ENCODE measurements at regions not wholly inside any gene's neighbourhood (a gene's known extent, or its start where the extent isn't known, plus 50 kb on each side); places are given as distances from the start of the nearest gene placed in this dataset.

- TF ChIP-seq, protein P1, sequence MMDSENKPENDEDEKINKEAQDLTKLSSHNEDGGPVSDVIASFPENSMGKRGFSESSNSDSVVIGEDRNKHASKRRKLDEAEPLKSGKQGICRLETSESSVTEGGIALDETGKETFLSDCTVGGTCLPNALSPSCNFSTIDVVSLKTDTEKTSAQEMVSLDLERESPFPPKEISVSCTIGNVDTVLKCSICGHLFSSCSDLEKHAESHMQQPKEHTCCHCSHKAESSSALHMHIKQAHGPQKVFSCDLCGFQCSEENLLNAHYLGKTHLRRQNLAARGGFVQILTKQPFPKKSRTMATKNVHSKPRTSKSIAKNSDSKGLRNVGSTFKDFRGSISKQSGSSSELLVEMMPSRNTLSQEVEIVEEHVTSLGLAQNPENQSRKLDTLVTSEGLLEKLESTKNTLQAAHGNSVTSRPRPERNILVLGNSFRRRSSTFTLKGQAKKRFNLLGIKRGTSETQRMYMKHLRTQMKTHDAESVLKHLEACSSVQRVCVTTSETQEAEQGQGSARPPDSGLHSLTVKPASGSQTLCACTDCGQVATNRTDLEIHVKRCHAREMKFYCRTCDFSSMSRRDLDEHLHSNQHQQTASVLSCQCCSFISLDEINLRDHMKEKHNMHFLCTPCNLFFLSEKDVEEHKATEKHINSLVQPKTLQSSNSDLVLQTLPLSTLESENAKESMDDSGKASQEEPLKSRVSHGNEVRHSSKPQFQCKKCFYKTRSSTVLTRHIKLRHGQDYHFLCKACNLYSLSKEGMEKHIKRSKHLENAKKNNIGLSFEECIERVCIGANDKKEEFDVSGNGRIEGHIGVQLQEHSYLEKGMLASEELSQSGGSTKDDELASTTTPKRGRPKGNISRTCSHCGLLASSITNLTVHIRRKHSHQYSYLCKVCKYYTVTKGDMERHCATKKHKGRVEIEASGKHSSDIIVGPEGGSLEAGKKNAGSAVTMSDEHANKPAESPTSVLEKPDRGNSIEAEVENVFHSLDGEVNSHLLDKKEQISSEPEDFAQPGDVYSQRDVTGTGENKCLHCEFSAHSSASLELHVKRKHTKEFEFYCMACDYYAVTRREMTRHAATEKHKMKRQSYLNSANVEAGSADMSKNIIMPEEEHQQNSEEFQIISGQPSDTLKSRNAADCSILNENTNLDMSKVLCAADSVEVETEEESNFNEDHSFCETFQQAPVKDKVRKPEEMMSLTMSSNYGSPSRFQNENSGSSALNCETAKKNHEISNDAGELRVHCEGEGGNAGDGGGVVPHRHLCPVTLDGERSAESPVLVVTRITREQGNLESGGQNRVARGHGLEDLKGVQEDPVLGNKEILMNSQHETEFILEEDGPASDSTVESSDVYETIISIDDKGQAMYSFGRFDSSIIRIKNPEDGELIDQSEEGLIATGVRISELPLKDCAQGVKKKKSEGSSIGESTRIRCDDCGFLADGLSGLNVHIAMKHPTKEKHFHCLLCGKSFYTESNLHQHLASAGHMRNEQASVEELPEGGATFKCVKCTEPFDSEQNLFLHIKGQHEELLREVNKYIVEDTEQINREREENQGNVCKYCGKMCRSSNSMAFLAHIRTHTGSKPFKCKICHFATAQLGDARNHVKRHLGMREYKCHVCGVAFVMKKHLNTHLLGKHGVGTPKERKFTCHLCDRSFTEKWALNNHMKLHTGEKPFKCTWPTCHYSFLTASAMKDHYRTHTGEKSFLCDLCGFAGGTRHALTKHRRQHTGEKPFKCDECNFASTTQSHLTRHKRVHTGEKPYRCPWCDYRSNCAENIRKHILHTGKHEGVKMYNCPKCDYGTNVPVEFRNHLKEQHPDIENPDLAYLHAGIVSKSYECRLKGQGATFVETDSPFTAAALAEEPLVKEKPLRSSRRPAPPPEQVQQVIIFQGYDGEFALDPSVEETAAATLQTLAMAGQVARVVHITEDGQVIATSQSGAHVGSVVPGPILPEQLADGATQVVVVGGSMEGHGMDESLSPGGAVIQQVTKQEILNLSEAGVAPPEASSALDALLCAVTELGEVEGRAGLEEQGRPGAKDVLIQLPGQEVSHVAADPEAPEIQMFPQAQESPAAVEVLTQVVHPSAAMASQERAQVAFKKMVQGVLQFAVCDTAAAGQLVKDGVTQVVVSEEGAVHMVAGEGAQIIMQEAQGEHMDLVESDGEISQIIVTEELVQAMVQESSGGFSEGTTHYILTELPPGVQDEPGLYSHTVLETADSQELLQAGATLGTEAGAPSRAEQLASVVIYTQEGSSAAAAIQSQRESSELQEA (CRISPR knock-in tag; IDR thresholded peaks at IDR 0.05; ENCODE audit: not compliant biosample characterization): no peak
- no peak for TF ChIP-seq ZNF614 (CRISPR knock-in tag; IDR thresholded peaks at IDR 0.05; ENCODE audit: borderline replicate concordance)
- TF ChIP-seq ZNF24 (IDR thresholded peaks at IDR 0.05): no peak
- no peak for TF ChIP-seq NFE2 (CRISPR knock-in tag; IDR thresholded peaks at IDR 0.05)
- TF ChIP-seq MAFK (conservative IDR thresholded peaks at IDR 0.05 in 1 of 2, IDR thresholded peaks at IDR 0.05 in 1 of 2; ENCODE audit: low read length in 2 of 2): no peak
- no peak for TF ChIP-seq CENPX (CRISPR knock-in tag; IDR thresholded peaks at IDR 0.05)
- TF ChIP-seq ZNF749 (CRISPR knock-in tag; IDR thresholded peaks at IDR 0.05; ENCODE audit: borderline replicate concordance): no peak
- TF ChIP-seq ZNF354B (CRISPR knock-in tag; IDR thresholded peaks at IDR 0.05): no peak
- TF ChIP-seq NFE2L2 (IDR thresholded peaks at IDR 0.05; ENCODE audit: low read length): no peak
- no peak for TF ChIP-seq ZNF709 (CRISPR knock-in tag; IDR thresholded peaks at IDR 0.05)
- TF ChIP-seq POLR2AphosphoS2 (IDR thresholded peaks at IDR 0.05; ENCODE audit: low read depth, low read length): no peak
- no peak for TF ChIP-seq ZNF326 (CRISPR knock-in tag; IDR thresholded peaks at IDR 0.05; ENCODE audit: borderline replicate concordance)
- TF ChIP-seq ZNF678 (CRISPR knock-in tag; IDR thresholded peaks at IDR 0.05): no peak
- no peak for TF ChIP-seq PAF1 (CRISPR knock-in tag; IDR thresholded peaks at IDR 0.05)
- TF ChIP-seq CHCHD3 (CRISPR knock-in tag; IDR thresholded peaks at IDR 0.05): no peak
- TF ChIP-seq BORCS8-MEF2B (CRISPR knock-in tag; IDR thresholded peaks at IDR 0.05): no peak
- TF ChIP-seq, protein P2, sequence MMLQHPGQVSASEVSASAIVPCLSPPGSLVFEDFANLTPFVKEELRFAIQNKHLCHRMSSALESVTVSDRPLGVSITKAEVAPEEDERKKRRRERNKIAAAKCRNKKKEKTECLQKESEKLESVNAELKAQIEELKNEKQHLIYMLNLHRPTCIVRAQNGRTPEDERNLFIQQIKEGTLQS (CRISPR knock-in tag; IDR thresholded peaks at IDR 0.05): peak; percentile 77
- no peak for TF ChIP-seq ATAD3A (CRISPR knock-in tag; IDR thresholded peaks at IDR 0.05)
- no peak for TF ChIP-seq NCOA1 (CRISPR knock-in tag; IDR thresholded peaks at IDR 0.05)
- TF ChIP-seq HNF4A (CRISPR knock-in tag; IDR thresholded peaks at IDR 0.05): peak; percentile 85
- TF ChIP-seq, protein P3, sequence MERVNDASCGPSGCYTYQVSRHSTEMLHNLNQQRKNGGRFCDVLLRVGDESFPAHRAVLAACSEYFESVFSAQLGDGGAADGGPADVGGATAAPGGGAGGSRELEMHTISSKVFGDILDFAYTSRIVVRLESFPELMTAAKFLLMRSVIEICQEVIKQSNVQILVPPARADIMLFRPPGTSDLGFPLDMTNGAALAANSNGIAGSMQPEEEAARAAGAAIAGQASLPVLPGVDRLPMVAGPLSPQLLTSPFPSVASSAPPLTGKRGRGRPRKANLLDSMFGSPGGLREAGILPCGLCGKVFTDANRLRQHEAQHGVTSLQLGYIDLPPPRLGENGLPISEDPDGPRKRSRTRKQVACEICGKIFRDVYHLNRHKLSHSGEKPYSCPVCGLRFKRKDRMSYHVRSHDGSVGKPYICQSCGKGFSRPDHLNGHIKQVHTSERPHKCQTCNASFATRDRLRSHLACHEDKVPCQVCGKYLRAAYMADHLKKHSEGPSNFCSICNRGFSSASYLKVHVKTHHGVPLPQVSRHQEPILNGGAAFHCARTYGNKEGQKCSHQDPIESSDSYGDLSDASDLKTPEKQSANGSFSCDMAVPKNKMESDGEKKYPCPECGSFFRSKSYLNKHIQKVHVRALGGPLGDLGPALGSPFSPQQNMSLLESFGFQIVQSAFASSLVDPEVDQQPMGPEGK (CRISPR knock-in tag; IDR thresholded peaks at IDR 0.05): peak; percentile 62; the same call in 1 of the 2 replicates
- no peak for TF ChIP-seq ZNF883 (CRISPR knock-in tag; IDR thresholded peaks at IDR 0.05; ENCODE audit: not compliant biosample characterization)
These were observed 76.2 kb upstream of the FRMD6 start (continued) for GRCh38 chr14:51575349-51576116.

All from HepG2 (cell line).